MM.1S (cell line): ENCODE measurements at regions not wholly inside any gene's neighbourhood (a gene's known extent, or its start where the extent isn't known, plus 50 kb on each side); places are given as distances from the start of the nearest gene placed in this dataset.

Experiments
- EZH2 ChIP-seq: fragments of 300-600 bp; sonication (generic); optimal IDR thresholded peaks from 2 replicates; pipeline ENCODE3; 2017; ENCODE audit warnings: low read depth, mild to moderate bottlenecking, antibody characterized with exemption, low read length, mixed read lengths
- TF ChIP-seq, protein P1 (sequence below): fragments of 300-600 bp; sonication (generic); IDR thresholded peaks from 2 replicates; pipeline ENCODE4 v1.5.1; 2016; ENCODE audit warnings: antibody characterized with exemption, low read length, mixed read lengths

GRCh38 chr1:194013561-194013960 is 827.1 kb upstream of the B3GALT2 start:
- TF ChIP-seq, protein P1, sequence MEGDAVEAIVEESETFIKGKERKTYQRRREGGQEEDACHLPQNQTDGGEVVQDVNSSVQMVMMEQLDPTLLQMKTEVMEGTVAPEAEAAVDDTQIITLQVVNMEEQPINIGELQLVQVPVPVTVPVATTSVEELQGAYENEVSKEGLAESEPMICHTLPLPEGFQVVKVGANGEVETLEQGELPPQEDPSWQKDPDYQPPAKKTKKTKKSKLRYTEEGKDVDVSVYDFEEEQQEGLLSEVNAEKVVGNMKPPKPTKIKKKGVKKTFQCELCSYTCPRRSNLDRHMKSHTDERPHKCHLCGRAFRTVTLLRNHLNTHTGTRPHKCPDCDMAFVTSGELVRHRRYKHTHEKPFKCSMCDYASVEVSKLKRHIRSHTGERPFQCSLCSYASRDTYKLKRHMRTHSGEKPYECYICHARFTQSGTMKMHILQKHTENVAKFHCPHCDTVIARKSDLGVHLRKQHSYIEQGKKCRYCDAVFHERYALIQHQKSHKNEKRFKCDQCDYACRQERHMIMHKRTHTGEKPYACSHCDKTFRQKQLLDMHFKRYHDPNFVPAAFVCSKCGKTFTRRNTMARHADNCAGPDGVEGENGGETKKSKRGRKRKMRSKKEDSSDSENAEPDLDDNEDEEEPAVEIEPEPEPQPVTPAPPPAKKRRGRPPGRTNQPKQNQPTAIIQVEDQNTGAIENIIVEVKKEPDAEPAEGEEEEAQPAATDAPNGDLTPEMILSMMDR = no peak
- no peak for TF ChIP-seq EZH2
